ENCODE measurements at regions not wholly inside any gene's neighbourhood (a gene's known extent, or its start where the extent isn't known, plus 50 kb on each side); places are given as distances from the start of the nearest gene placed in this dataset.

DNA sequence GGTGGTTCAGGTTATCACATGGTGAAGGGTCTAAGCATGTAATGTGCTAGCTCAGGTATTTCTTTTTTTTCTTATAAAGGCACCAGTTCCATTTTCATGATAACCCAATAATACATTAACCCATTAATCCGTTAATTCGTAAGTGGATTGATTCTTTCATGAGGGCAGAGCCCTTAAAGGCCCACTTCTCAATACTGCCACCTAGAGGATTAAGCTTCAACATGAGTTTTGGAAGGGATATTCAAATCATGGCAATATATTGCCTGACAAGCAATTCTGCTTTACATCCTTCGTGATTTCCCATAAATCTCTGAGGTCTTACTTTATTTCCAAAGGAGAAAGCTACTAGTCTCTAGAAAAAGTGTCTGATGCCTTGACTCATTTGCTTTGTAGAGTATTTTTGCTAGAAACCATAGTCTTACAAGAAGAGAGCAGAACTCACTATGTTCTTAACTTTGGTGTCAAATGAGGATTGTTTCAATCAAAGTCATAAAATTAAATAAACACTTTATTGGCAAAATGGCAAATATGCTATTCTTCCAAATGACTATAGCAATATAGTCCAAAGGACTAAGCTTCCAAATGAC lies 271.3 kb downstream of the KCNS3 start:
- TF ChIP-seq POLR2A (IDR thresholded peaks at IDR 0.05) = no peak
- peak; percentile 19 to 74 (median 54) for TF ChIP-seq CTCF (IDR thresholded peaks at IDR 0.05)

Data from esophagus squamous epithelium (tissue), 4 donors.